ENCODE measurements at regions not wholly inside any gene's neighbourhood (a gene's known extent, or its start where the extent isn't known, plus 50 kb on each side); places are given as distances from the start of the nearest gene placed in this dataset.
A peak's percentile ranks its signal among the peaks of the same experiment; 100 is the strongest.

DNA sequence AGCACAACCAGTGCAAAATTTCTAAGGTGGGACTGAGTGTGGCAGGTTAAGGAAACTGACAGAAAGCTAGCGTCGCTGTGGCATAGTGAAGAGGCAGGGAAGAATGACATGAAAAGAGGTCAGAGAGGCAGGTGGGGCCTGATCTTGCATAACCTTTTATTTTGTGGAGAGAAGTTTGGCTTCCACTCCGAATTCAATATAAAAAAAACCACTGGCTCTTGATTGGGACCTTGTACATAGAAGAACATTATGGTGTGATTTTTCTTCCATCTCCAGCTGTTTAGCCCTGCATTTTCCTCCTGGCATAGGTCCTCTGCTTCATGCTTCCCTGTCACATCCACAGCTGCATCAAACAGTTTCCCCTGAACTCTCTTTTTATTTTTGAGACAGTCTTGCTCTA, 170.5 kb upstream of the MEOX2 start:
- Histone ChIP-seq H3K4me3 (ENCODE audit: low read depth in 1 of 2, low read length in 2 of 2) (no peak overlapping the region), H3K36me3 (ENCODE audit: insufficient read depth, low read length) (no peaks in the 10 kb centered on the region), H3K9me3 (ENCODE audit: low read length) (no peaks in the 10 kb centered on the region), H3K27me3 (ENCODE audit: control insufficient read depth in 1 of 2, insufficient read depth in 2 of 2, low read length in 2 of 2) (no peaks in the 10 kb centered on the region), H3K4me1 (ENCODE audit: insufficient read depth, low read length) (peaks cover 2% of the 10 kb centered on the region), H3K9ac (ENCODE audit: low read length) (no peak overlapping the region), H3K27ac (ENCODE audit: low read depth, low read length) (no peak overlapping the region)

GRCh38 chr7:15856311-15856710, 169.8 kb upstream of the MEOX2 start:
- Histone ChIP-seq H3K4me3 (ENCODE audit: low read depth in 1 of 2, low read length in 2 of 2) (no peak overlapping the region), H3K27me3 (ENCODE audit: control insufficient read depth in 1 of 2, insufficient read depth in 2 of 2, low read length in 2 of 2) (no peaks in the 10 kb centered on the region), H3K9me3 (ENCODE audit: low read length) (no peaks in the 10 kb centered on the region), H3K9ac (ENCODE audit: low read length) (no peak overlapping the region), H3K27ac (ENCODE audit: low read depth, low read length) (no peak overlapping the region), H3K36me3 (ENCODE audit: insufficient read depth, low read length) (no peaks in the 10 kb centered on the region), H3K4me1 (ENCODE audit: insufficient read depth, low read length) (no peaks in the 10 kb centered on the region)

DNA sequence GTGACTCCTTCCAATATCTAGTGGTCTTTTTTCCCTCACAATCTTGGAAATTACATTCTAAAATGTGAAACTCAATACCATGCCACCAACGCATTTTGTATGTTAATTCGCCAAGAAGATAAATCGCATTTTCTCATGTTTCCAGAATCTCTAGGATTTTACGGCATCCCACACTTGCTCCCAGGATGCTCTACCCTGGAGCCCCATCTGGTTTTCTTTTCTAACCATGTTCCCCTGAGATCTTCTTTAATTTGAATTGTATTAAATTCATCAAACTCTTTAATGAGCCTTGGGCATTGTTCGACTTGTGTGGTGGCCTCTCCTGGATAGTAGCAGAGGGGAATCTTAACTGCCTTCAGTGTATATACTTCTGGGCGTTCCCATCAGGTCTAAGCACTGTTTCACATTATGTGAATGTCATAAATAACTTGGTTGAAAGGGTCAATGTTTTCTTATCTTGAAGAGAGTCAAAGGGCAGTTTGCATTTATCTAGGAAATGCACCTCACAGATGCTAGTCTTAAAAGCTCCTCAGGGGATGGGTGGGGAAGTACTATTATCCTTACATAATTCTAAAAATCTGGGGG, 169.1 kb upstream of the MEOX2 start:
- no peaks in the 10 kb centered on the region for H3K27me3 ChIP-seq (ENCODE audit: control insufficient read depth in 1 of 2, insufficient read depth in 2 of 2, low read length in 2 of 2)
- no peak overlapping the region for H3K9ac ChIP-seq (ENCODE audit: low read length)

GRCh38 chr7:15854841-15855524, 168.5 kb upstream of the MEOX2 start:
- no peak overlapping the region for H3K27ac ChIP-seq (ENCODE audit: low read depth, low read length)
- no peaks in the 10 kb centered on the region for H3K4me1 ChIP-seq (ENCODE audit: insufficient read depth, low read length)
- H3K9ac ChIP-seq (ENCODE audit: low read length) = no peak overlapping the region
- no peaks in the 10 kb centered on the region for H3K27me3 ChIP-seq (ENCODE audit: control insufficient read depth in 1 of 2, insufficient read depth in 2 of 2, low read length in 2 of 2)
- no peak overlapping the region for H3K4me3 ChIP-seq (ENCODE audit: low read depth in 1 of 2, low read length in 2 of 2)
- no peaks in the 10 kb centered on the region for H3K36me3 ChIP-seq (ENCODE audit: insufficient read depth, low read length)
- no peaks in the 10 kb centered on the region for H3K9me3 ChIP-seq (ENCODE audit: low read length)

More for the DNA sequence above, 169.1 kb upstream of the MEOX2 start:
- H3K4me1 ChIP-seq (ENCODE audit: insufficient read depth, low read length) = no peaks in the 10 kb centered on the region
- H3K9me3 ChIP-seq (ENCODE audit: low read length) = no peaks in the 10 kb centered on the region
- H3K36me3 ChIP-seq (ENCODE audit: insufficient read depth, low read length) = no peaks in the 10 kb centered on the region
- no peak overlapping the region for H3K27ac ChIP-seq (ENCODE audit: low read depth, low read length)
- H3K4me3 ChIP-seq (ENCODE audit: low read depth in 1 of 2, low read length in 2 of 2) = no peak overlapping the region

- no peaks in the 10 kb centered on the region for H3K4me1 ChIP-seq (ENCODE audit: insufficient read depth, low read length)
- H3K27me3 ChIP-seq (ENCODE audit: control insufficient read depth in 1 of 2, insufficient read depth in 2 of 2, low read length in 2 of 2) = no peaks in the 10 kb centered on the region
- no peak overlapping the region for H3K4me3 ChIP-seq (ENCODE audit: low read depth in 1 of 2, low read length in 2 of 2)
- no peak overlapping the region for H3K9ac ChIP-seq (ENCODE audit: low read length)
- H3K27ac ChIP-seq (ENCODE audit: low read depth, low read length) = no peak overlapping the region
- no peaks in the 10 kb centered on the region for H3K9me3 ChIP-seq (ENCODE audit: low read length)
- no peaks in the 10 kb centered on the region for H3K36me3 ChIP-seq (ENCODE audit: insufficient read depth, low read length)
Measured at GRCh38 chr7:15853832-15854470, 167.5 kb upstream of the MEOX2 start.

GRCh38 chr7:15851201-15851600, 164.7 kb upstream of the MEOX2 start:
- Histone ChIP-seq H3K9ac (ENCODE audit: low read length) (no peak overlapping the region), H3K4me3 (ENCODE audit: low read depth in 1 of 2, low read length in 2 of 2) (no peak overlapping the region), H3K27me3 (ENCODE audit: control insufficient read depth in 1 of 2, insufficient read depth in 2 of 2, low read length in 2 of 2) (no peaks in the 10 kb centered on the region), H3K27ac (ENCODE audit: low read depth, low read length) (no peak overlapping the region), H3K36me3 (ENCODE audit: insufficient read depth, low read length) (no peaks in the 10 kb centered on the region), H3K4me1 (ENCODE audit: insufficient read depth, low read length) (no peaks in the 10 kb centered on the region), H3K9me3 (ENCODE audit: low read length) (no peaks in the 10 kb centered on the region)

DNA sequence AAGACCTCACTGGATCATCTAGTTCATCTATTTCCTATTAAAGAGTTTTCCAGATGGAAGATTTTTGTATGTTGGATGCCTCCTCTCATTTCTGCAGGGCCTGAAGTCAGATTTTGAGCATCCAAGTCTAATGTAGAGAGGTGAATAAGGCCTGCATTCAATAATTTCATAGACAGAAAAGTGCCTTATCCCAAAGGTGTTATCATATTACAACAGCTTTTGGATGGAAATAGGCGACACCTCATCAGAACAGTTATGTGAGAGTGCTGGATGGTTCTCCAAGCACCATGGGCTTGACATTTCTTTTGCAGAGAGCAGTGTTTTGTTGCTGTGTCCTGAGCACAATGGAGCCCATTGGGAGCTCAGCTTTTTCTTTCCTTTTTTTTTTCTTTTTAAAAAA, 162.4 kb upstream of the MEOX2 start:
- Histone ChIP-seq H3K27ac (ENCODE audit: low read depth, low read length) (no peak overlapping the region), H3K27me3 (ENCODE audit: control insufficient read depth in 1 of 2, insufficient read depth in 2 of 2, low read length in 2 of 2) (no peaks in the 10 kb centered on the region), H3K9me3 (ENCODE audit: low read length) (no peaks in the 10 kb centered on the region), H3K4me3 (ENCODE audit: low read depth in 1 of 2, low read length in 2 of 2) (no peak overlapping the region), H3K9ac (ENCODE audit: low read length) (no peak overlapping the region), H3K36me3 (ENCODE audit: insufficient read depth, low read length) (no peaks in the 10 kb centered on the region), H3K4me1 (ENCODE audit: insufficient read depth, low read length) (no peaks in the 10 kb centered on the region)

GRCh38 chr7:15848362-15848761, 161.9 kb upstream of the MEOX2 start:
- Histone ChIP-seq H3K36me3 (ENCODE audit: insufficient read depth, low read length) (no peaks in the 10 kb centered on the region), H3K9me3 (ENCODE audit: low read length) (no peaks in the 10 kb centered on the region), H3K4me1 (ENCODE audit: insufficient read depth, low read length) (no peaks in the 10 kb centered on the region), H3K27ac (ENCODE audit: low read depth, low read length) (no peak overlapping the region), H3K27me3 (ENCODE audit: control insufficient read depth in 1 of 2, insufficient read depth in 2 of 2, low read length in 2 of 2) (no peaks in the 10 kb centered on the region), H3K4me3 (ENCODE audit: low read depth in 1 of 2, low read length in 2 of 2) (no peak overlapping the region), H3K9ac (ENCODE audit: low read length) (no peak overlapping the region)

DNA sequence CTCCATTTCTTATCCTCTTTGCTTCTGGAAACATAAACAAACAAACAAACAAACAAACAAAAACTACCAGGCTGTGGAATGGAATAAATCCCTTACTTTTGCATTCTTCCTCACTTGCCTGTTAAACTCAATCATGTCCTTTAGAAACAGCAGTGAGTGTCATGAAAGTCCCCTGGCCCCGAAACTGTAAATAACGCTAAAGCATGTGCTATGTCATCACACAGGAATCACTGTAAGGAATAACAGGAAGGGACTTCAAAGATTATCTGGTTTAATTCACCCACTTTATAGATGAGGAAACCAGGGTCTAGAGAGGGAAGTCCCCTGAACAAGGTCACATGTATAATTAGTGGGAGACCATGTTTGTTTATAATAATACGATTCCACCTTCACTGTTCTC, 159.4 kb upstream of the MEOX2 start:
- Histone ChIP-seq H3K27ac (ENCODE audit: low read depth, low read length) (no peak overlapping the region), H3K36me3 (ENCODE audit: insufficient read depth, low read length) (no peaks in the 10 kb centered on the region), H3K9me3 (ENCODE audit: low read length) (no peaks in the 10 kb centered on the region), H3K4me3 (ENCODE audit: low read depth in 1 of 2, low read length in 2 of 2) (no peak overlapping the region), H3K27me3 (ENCODE audit: control insufficient read depth in 1 of 2, insufficient read depth in 2 of 2, low read length in 2 of 2) (no peaks in the 10 kb centered on the region), H3K9ac (ENCODE audit: low read length) (no peak overlapping the region), H3K4me1 (ENCODE audit: insufficient read depth, low read length) (no peaks in the 10 kb centered on the region)

DNA sequence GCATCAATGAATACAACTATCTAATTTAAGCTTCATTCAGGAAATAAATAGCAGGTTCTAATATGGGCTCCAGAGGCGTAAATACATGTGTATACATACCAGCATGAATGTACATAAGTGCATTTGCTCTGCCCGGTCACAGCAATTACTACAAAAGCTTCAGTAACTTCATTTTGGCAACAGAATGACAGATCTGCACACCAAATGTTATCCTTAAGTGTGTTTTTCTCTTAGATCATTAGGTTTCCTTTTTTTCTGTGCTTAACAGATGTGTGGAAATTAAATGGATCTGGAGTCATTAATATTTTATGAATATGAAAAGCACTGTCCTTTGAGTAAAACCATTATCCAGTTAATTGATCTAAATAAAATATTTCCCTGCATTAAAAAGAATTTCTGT, 159.0 kb upstream of the MEOX2 start:
- Histone ChIP-seq H3K27ac (ENCODE audit: low read depth, low read length) (no peak overlapping the region), H3K27me3 (ENCODE audit: control insufficient read depth in 1 of 2, insufficient read depth in 2 of 2, low read length in 2 of 2) (no peaks in the 10 kb centered on the region), H3K9me3 (ENCODE audit: low read length) (no peaks in the 10 kb centered on the region), H3K4me1 (ENCODE audit: insufficient read depth, low read length) (no peaks in the 10 kb centered on the region), H3K36me3 (ENCODE audit: insufficient read depth, low read length) (no peaks in the 10 kb centered on the region), H3K9ac (ENCODE audit: low read length) (no peak overlapping the region), H3K4me3 (ENCODE audit: low read depth in 1 of 2, low read length in 2 of 2) (no peak overlapping the region)

DNA sequence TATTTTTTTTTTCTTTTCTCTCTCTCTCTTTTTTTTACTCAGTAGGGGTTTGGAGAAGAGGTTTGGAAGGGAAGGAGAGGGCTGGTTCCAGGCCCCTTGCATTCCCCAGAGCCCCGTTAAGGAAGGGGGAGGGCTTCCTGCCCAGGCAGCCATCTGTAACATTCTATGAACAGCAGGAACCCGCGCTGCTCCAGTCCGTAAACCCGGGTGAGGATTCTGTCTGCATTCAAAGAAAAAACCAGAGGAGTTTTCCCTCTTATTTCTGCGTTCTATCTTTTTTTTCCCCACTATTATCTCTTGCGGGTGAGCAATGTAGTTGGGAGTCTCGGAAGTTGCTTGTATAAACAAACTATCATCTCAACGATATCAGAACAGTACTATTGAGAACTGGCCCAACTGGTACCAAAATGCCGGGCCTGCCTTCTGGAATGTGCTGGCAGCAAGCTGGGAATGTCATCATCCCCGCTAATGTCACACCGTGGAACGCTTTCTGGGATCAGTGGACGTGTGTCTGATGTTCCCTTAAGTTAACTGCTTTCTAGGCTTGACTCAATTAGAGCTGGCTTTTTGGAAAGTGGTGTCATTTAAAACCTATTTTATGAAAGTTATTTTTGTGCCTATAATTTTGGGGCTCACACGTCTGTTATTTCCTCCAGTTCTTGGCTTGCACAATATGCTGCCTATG, 153.1 kb upstream of the MEOX2 start:
- peak overlapping the region; percentile 50 for H3K27ac ChIP-seq (ENCODE audit: low read depth, low read length)
- H3K9ac ChIP-seq (ENCODE audit: low read length) = peak overlapping the region; percentile 9
- peak overlapping the region; percentile 12 to 49 for H3K4me3 ChIP-seq (ENCODE audit: low read depth in 1 of 2, low read length in 2 of 2)
- H3K36me3 ChIP-seq (ENCODE audit: insufficient read depth, low read length) = no peaks in the 10 kb centered on the region
- no peaks in the 10 kb centered on the region for H3K9me3 ChIP-seq (ENCODE audit: low read length)
- H3K27me3 ChIP-seq (ENCODE audit: control insufficient read depth in 1 of 2, insufficient read depth in 2 of 2, low read length in 2 of 2) = no peaks in the 10 kb centered on the region
- peaks cover 13% of the 10 kb centered on the region for H3K4me1 ChIP-seq (ENCODE audit: insufficient read depth, low read length)
